ENCODE measurements at regions not wholly inside any gene's neighbourhood (a gene's known extent, or its start where the extent isn't known, plus 50 kb on each side); places are given as distances from the start of the nearest gene placed in this dataset.
"Not testable (repeated sequence)": the region's sequence is repeated elsewhere in the genome, so short reads cannot be mapped to it uniquely, and the experiment has no call there.

- DNase-seq (ENCODE audit: low spot score) = no peak
Measured at GRCh38 chr13:21228738-21229137, 52.3 kb downstream of the MRPL57 start.

- DNase-seq (ENCODE audit: low spot score) = no peak
Measured at GRCh38 chr13:21229241-21230024, 53.0 kb downstream of the MRPL57 start.

GRCh38 chr13:21230516-21230915, 54.1 kb downstream of the MRPL57 start:
- DNase-seq (ENCODE audit: low spot score) = no peak

- DNase-seq (ENCODE audit: low spot score) = no peak
Measured at GRCh38 chr13:21231426-21231940, 55.0 kb downstream of the MRPL57 start.

- no peak for DNase-seq (ENCODE audit: low spot score)
Measured at GRCh38 chr13:21232196-21232595, 55.7 kb downstream of the MRPL57 start.

GRCh38 chr13:21232599-21232998, 56.1 kb downstream of the MRPL57 start:
- DNase-seq (ENCODE audit: low spot score) = no peak

- DNase-seq (ENCODE audit: low spot score) = no peak
Measured at GRCh38 chr13:21233086-21233485, 56.6 kb downstream of the MRPL57 start.

GRCh38 chr13:21234526-21234925, 58.1 kb downstream of the MRPL57 start:
- no peak for DNase-seq (ENCODE audit: low spot score)

GRCh38 chr13:21235174-21235573, 58.7 kb downstream of the MRPL57 start:
- no peak for DNase-seq (ENCODE audit: low spot score)

DNA sequence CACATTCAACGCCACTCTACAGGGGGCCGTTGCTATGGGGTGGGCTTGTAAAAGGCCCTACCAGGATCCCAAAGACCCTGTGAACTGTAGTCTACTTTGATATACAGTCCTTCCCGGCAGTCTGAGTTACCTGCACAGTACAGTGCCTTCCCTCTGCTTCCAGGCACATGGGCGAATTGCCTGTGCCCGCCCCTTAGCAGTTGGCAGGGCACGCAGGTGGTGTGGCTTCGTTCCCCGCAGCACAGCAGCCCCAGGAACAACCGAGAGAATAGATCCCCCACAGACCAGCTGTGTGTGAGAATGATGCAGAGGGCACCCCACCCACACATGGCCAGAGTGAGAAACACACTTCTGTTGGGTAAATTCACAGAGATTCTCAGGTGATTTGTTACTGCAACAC, 60.6 kb downstream of the MRPL57 start:
- no peak for DNase-seq (ENCODE audit: low spot score)

GRCh38 chr13:21238267-21238666, 61.8 kb downstream of the MRPL57 start:
- no peak for DNase-seq (ENCODE audit: low spot score)

DNA sequence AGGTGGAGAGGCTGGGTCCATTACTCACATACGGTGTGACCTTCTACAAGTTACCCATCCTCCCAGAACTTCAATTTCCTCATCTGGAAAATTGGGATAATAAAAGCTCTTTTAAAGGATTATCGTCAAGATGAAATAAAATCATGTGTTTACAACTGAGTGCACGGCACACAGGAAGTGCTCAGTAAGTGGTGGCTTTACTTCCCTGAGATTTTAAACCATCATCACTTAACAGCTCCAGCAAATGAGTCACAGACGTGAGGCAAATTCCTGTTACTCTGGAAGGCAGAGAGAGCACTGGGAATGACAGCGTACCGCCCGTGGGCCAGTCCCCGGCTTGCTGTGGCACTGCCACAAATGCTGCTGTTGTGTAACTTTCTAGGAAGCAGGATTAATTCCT, 64.1 kb downstream of the MRPL57 start:
- no peak for DNase-seq (ENCODE audit: low spot score)

GRCh38 chr13:21242236-21242635, 65.8 kb downstream of the MRPL57 start:
- no peak for DNase-seq (ENCODE audit: low spot score)

- DNase-seq (ENCODE audit: low spot score) = no peak
Measured at GRCh38 chr13:21243045-21243897, 66.8 kb downstream of the MRPL57 start.

DNA sequence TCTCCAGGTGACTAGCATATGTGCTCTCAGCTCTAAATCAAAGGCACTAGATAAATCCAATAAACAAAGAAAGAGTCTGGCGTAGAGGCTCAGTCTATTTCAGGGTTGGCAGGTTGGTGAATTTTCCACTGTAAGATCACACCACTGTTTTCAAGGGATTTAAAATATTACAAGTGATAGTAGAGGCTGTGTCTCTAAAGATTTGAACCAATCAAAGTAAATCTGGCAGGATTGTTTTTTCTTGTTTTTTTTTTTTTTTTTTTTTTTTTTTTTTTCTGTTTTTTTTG, 67.4 kb downstream of the MRPL57 start:
- not testable (repeated sequence) for DNase-seq (ENCODE audit: low spot score)

GRCh38 chr13:21246761-21247452, 70.4 kb downstream of the MRPL57 start:
- DNase-seq (ENCODE audit: low spot score) = no peak

DNA sequence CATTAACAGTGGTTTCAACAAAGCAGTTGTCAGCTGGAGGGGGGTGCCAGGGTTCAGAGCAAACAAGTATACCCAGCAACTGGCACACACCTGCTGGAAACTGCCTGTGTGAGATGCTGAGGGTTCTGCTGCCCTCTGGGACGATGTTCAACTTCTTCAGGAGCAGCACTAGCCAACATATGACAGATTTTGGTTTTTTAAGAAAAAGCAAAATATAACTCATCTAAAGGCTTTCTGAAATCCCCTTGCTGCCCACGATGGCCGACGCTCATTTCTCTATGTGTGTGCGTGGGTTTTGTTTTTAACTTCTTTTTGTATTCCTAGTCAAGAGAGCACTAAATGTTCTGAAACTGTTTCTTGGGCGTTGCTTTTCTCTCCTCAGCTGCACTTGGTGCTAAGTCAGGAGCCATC, 79.9 kb downstream of the MRPL57 start:
- DNase-seq (ENCODE audit: low spot score) = no peak

- DNase-seq (ENCODE audit: low spot score) = no peak
Measured at GRCh38 chr13:21256891-21257290, 80.4 kb downstream of the MRPL57 start.

DNA sequence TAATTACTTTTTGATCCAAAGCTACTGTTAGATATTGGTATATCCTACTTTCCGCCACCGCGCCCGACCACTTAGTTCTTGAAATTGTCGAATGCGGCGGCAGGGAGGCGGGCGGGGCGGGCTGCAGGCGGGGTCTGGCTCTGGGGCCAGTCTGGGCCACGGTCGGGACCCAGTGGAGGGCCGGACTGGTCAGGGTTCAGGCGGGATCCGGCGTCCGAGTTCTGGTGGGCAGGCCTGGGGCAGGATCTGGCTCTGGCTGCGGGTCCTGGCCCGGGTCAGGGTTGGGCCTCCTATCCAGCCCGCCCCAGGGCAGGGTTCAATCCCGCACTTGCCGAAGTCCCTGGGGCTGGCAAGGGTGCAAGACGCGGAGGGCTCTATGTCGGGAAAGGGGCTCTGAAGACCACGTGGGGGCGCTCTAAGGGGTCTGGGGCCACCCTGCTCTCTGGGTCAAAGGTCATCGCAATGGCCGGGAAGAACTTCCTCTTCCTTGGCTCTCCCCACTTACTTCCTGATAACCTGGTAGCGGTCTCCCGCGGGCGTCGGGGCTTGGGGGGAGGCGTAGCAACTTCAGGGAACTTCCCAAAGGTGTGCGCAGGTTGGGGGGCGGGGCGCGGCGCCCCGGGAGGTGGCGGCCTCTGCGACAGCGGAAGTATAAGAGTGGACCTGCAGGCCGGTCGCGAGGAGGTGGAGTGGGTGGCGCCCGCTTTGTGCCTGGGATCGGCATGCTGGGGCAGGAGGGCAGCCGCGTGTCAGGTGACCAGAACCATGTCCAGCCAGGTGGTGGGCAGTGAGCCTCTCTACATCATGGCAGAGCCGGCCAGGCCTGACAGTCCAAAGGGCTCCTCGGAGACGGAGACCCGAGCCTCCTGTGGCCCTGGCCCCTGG, 83.4 kb downstream of the MRPL57 start:
- DNase-seq (ENCODE audit: low spot score) = no peak

GRCh38 chr13:21260561-21261290, 84.3 kb downstream of the MRPL57 start:
- DNase-seq (ENCODE audit: low spot score) = not testable (repeated sequence)

All from CD4-positive, alpha-beta T cell treated with Interleukin-15 for 4 hours (primary cell).